Stimulated activated CD8-positive, alpha-beta memory T cell treated with anti-CD3 and anti-CD28 coated beads, Interleukin-7, amount 100 ng/mL, for 4 hours (primary cell): ENCODE measurements at regions not wholly inside any gene's neighbourhood (a gene's known extent, or its start where the extent isn't known, plus 50 kb on each side); places are given as distances from the start of the nearest gene placed in this dataset.

Experiments
- DNase-seq, 2 donors: peaks; one replicate each; pipeline ENCODE4 v3.0.0-alpha.2; 2020; ENCODE audit warnings: low read depth in 2 of 2

- no peak for DNase-seq
These were observed 60.9 kb upstream of the CCBE1 start for GRCh38 chr18:59758106-59758505.

GRCh38 chr18:59752666-59753065 is 55.4 kb upstream of the CCBE1 start:
- DNase-seq, result no peak

GRCh38 chr18:59751186-59751585 is 54.0 kb upstream of the CCBE1 start:
- no peak for DNase-seq

DNA sequence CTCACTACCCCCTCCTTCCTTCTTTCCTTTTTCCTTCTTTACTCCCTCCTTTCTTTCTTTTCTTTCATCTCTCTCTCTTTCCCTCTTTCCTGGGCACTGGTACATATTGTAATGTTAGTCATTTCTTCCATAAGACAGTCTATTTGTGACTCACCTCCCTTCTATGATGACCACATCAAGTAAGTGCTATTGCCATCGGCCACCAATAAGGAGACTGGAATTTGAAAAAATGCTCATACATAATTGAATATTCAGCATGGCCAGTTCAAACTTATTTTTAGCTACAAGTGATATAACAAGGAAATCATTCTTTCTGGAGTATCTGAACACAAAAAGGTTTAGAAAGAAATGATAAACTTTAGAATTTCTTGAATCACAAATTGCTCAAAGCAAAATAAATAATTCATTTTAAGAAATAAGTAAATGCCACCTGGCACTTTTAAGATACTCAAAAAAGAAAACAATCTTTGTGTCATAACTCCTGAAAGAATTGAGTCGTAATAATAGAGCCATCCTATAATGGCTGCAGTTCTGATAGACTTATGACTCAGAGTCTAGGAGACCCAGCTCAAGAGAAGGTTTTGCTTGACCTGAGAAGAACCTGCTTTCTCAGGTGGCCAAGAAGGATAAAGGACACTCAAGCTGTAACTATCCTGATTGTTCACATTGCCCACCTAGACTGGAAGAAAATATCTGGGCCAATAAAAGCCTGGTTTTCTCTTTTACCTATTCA is 51.6 kb upstream of the CCBE1 start:
- no peak for DNase-seq
